Stomach (tissue), 8 donors: ENCODE measurements at regions not wholly inside any gene's neighbourhood (a gene's known extent, or its start where the extent isn't known, plus 50 kb on each side); places are given as distances from the start of the nearest gene placed in this dataset.

Source experiments
- DNase-seq, 2 donors: peaks; one replicate each; pipeline versions ENCODE4 v3.0.0 to v3.0.0-alpha.2; 2013 to 2019
- H3K27ac ChIP-seq, 5 donors: fragments of 200-600 bp in 4 of 5; sonication (generic) in 4 of 5; one replicate each; pipeline ENCODE4 v1.5.1; 2013 to 2019; ENCODE audit warnings: mild to moderate bottlenecking in 1 of 5, moderate library complexity in 1 of 5
- H3K27me3 ChIP-seq, 3 donors: fragments of 200-600 bp; sonication (generic); one replicate each; pipeline ENCODE4 v1.5.1; 2017 to 2019; ENCODE audit warnings: mixed run types in 1 of 3
- H3K36me3 ChIP-seq, 4 donors: fragments of 200-600 bp; sonication (generic); 1 replicate in 3 of 4; 2 replicates in 1 of 4; pipeline ENCODE4 v1.5.1; 2016 to 2019
- H3K4me1 ChIP-seq, 4 donors: fragments of 200-600 bp; sonication (generic); one replicate each; pipeline ENCODE4 v1.5.1; 2016 to 2019
- H3K4me3 ChIP-seq, 4 donors: fragments of 200-600 bp; sonication (generic) in 3 of 4; one replicate each; pipeline ENCODE4 v1.5.1; 2016 to 2019; ENCODE audit warnings: mild to moderate bottlenecking in 1 of 4
- H3K9me3 ChIP-seq, 4 donors: fragments of 200-600 bp; sonication (generic); one replicate each; pipeline ENCODE4 v1.5.1; 2016 to 2019
- EP300 ChIP-seq: sonication (generic); formaldehyde crosslinking; IDR thresholded peaks from one replicate; pipeline ENCODE4 v1.6.1; 2017; ENCODE audit warnings: antibody characterized with exemption
- POLR2A ChIP-seq, 4 donors: fragments of 450-650 bp; IDR thresholded peaks; one replicate each; pipeline ENCODE4 v1.6.1; 2016; ENCODE audit warnings: antibody characterized with exemption in 4 of 4, control low read depth in 2 of 4, mild to moderate bottlenecking in 1 of 4, moderate library complexity in 1 of 4
- POLR2AphosphoS5 ChIP-seq, 3 donors: sonication (generic); formaldehyde crosslinking; IDR thresholded peaks; one replicate each; pipeline ENCODE4 v1.6.1; 2016; ENCODE audit warnings: antibody characterized with exemption in 3 of 3
- WGBS, 5 donors: extraction: QIAGEN DNeasy Blood & Tissue Kit in 3 of 5; methylation state at CpG; one replicate each; pipeline versions ENCODE4 v1.1.5 to v1.1.7; 2013 to 2018; 5-methylcytosine and 5-hydroxymethylcytosine counted together
- intact Hi-C: fragments of 100-400 bp; cut with DNase I; formaldehyde crosslinking; loops from one replicate; pipeline ENCODE4 v1.15.1; 2023; ENCODE audit warnings: low total_unique reads
- TF ChIP-seq, protein P1 (sequence below), 7 experiments: fragments of 450-650 bp in 4 of 7; fragments of 200-600 bp in 3 of 7; sonication (generic) in 3 of 7; IDR thresholded peaks; one replicate each; pipeline ENCODE4 v1.5.1; 2016 to 2019; ENCODE audit warnings: antibody characterized with exemption in 7 of 7, control low read depth in 2 of 7, mild to moderate bottlenecking in 1 of 7
- donor health status: healthy with polysubstance abuse.
- donor health status: Bipolar disorder and iron deficiency.
- donor health status: healthy.

DNA sequence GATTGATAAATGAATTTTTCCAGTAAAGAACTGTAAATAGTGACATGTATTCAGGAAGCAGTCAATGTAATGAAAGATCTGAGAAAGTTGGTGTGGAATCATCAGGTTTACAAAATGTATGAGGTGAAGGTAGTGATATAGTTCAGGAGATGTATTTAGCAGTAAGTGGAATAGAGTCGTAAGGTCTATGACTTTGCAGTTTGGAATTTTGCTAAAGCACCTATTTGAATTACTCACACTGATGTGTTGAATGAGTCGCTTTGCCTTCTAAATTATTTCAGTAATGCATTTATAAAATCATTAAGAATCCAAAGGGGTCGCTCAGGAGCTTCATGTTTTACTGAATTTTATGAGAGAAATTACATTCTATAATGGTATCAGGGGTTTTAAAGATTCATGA, 713.7 kb downstream of the DSC3 start:
- no peak for DNase-seq
- no peaks in the 10 kb centered on the region for H3K36me3 ChIP-seq
- no peaks in the 10 kb centered on the region for H3K4me1 ChIP-seq
- WGBS, 5 donors = 81 to 85% (median 83%) methylated on average over 3 of the region's 3 CpGs
- no peak overlapping the region for H3K27ac ChIP-seq
- no peaks in the 10 kb centered on the region for H3K9me3 ChIP-seq
- no peak overlapping the region for H3K4me3 ChIP-seq
- TF ChIP-seq EP300 (no peak), POLR2A (IDR thresholded peaks at IDR 0.05) (no peak), POLR2AphosphoS5 (IDR thresholded peaks at IDR 0.05) (no peak)
- TF ChIP-seq, protein P1, sequence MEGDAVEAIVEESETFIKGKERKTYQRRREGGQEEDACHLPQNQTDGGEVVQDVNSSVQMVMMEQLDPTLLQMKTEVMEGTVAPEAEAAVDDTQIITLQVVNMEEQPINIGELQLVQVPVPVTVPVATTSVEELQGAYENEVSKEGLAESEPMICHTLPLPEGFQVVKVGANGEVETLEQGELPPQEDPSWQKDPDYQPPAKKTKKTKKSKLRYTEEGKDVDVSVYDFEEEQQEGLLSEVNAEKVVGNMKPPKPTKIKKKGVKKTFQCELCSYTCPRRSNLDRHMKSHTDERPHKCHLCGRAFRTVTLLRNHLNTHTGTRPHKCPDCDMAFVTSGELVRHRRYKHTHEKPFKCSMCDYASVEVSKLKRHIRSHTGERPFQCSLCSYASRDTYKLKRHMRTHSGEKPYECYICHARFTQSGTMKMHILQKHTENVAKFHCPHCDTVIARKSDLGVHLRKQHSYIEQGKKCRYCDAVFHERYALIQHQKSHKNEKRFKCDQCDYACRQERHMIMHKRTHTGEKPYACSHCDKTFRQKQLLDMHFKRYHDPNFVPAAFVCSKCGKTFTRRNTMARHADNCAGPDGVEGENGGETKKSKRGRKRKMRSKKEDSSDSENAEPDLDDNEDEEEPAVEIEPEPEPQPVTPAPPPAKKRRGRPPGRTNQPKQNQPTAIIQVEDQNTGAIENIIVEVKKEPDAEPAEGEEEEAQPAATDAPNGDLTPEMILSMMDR (IDR thresholded peaks at IDR 0.05) = no peak
- intact Hi-C loops = no loop called here
- no peaks in the 10 kb centered on the region for H3K27me3 ChIP-seq

- no peak for TF ChIP-seq EP300
- TF ChIP-seq, protein P1 (IDR thresholded peaks at IDR 0.05) = no peak
- Histone ChIP-seq H3K9me3 (no peaks in the 10 kb centered on the region), H3K27me3 (no peaks in the 10 kb centered on the region), H3K4me3 (no peak overlapping the region), H3K27ac (no peak overlapping the region), H3K4me1 (no peaks in the 10 kb centered on the region), H3K36me3 (no peaks in the 10 kb centered on the region)
- intact Hi-C loops = no loop called here
- DNase-seq = no peak
These were observed 740.4 kb downstream of the DSC3 start for GRCh38 chr18:30302181-30302580.

GRCh38 chr18:30298769-30299168, 743.8 kb downstream of the DSC3 start:
- WGBS, 5 donors = 63 to 76% (median 69%) methylated on average over 2 of the region's 2 CpGs

GRCh38 chr18:30288662-30289414, 753.7 kb downstream of the DSC3 start:
- 53 to 60% (median 56%) methylated on average over 6 of the region's 6 CpGs for WGBS, 5 donors

More at GRCh38 chr18:30298769-30299168, 743.8 kb downstream of the DSC3 start:
- no peak overlapping the region for H3K4me3 ChIP-seq
- TF ChIP-seq, protein P1 (IDR thresholded peaks at IDR 0.05) = no peak
- DNase-seq = no peak
- no peaks in the 10 kb centered on the region for H3K36me3 ChIP-seq
- H3K4me1 ChIP-seq = no peaks in the 10 kb centered on the region
- H3K9me3 ChIP-seq = no peaks in the 10 kb centered on the region
- intact Hi-C loops = no loop called here
- no peaks in the 10 kb centered on the region for H3K27me3 ChIP-seq
- H3K27ac ChIP-seq = no peak overlapping the region

More at GRCh38 chr18:30288662-30289414, 753.7 kb downstream of the DSC3 start:
- Histone ChIP-seq H3K9me3 (no peaks in the 10 kb centered on the region), H3K4me3 (no peak overlapping the region), H3K36me3 (no peaks in the 10 kb centered on the region), H3K27ac (no peak overlapping the region), H3K4me1 (no peaks in the 10 kb centered on the region), H3K27me3 (no peaks in the 10 kb centered on the region)
- TF ChIP-seq, protein P1 (IDR thresholded peaks at IDR 0.05) = no peak
- no peak for TF ChIP-seq POLR2AphosphoS5 (IDR thresholded peaks at IDR 0.05)
- no peak for TF ChIP-seq EP300
- TF ChIP-seq POLR2A (IDR thresholded peaks at IDR 0.05) = no peak
- no peak for DNase-seq
- intact Hi-C loops = no loop called here
